ENCODE measurements at regions not wholly inside any gene's neighbourhood (a gene's known extent, or its start where the extent isn't known, plus 50 kb on each side); places are given as distances from the start of the nearest gene placed in this dataset.

DNA sequence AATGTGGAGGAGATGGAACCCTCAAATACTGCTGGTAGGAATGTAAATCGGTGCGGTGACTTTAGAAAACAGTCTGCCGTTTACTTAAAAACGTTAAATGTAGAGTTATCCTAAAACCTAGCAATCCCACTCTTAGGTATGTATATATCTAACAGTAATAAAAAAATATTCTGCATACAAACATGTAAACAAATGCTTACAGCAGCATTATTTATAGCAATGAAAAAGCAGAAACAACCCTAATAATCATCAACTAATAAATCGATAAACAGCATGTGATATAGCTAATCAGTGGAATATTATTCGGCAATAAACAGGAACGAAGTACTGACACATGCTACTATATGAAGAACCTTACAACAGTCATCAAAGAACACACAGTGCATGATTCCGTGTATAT lies 144.7 kb downstream of the CNTN3 start:
- TF ChIP-seq POLR2AphosphoS5 (IDR thresholded peaks at IDR 0.05; ENCODE audit: low read depth, low read length) (no peak), FOXP2 (optimal IDR thresholded peaks at IDR 0.05; ENCODE audit: borderline replicate concordance, extremely low read depth, extremely low read length, insufficient read depth) (no peak), SIN3A (IDR thresholded peaks at IDR 0.05; ENCODE audit: borderline replicate concordance, insufficient read depth, low read length) (no peak), TAF1 (IDR thresholded peaks at IDR 0.05; ENCODE audit: borderline replicate concordance, insufficient read depth, low read length) (no peak)
- TF ChIP-seq, protein P1, sequence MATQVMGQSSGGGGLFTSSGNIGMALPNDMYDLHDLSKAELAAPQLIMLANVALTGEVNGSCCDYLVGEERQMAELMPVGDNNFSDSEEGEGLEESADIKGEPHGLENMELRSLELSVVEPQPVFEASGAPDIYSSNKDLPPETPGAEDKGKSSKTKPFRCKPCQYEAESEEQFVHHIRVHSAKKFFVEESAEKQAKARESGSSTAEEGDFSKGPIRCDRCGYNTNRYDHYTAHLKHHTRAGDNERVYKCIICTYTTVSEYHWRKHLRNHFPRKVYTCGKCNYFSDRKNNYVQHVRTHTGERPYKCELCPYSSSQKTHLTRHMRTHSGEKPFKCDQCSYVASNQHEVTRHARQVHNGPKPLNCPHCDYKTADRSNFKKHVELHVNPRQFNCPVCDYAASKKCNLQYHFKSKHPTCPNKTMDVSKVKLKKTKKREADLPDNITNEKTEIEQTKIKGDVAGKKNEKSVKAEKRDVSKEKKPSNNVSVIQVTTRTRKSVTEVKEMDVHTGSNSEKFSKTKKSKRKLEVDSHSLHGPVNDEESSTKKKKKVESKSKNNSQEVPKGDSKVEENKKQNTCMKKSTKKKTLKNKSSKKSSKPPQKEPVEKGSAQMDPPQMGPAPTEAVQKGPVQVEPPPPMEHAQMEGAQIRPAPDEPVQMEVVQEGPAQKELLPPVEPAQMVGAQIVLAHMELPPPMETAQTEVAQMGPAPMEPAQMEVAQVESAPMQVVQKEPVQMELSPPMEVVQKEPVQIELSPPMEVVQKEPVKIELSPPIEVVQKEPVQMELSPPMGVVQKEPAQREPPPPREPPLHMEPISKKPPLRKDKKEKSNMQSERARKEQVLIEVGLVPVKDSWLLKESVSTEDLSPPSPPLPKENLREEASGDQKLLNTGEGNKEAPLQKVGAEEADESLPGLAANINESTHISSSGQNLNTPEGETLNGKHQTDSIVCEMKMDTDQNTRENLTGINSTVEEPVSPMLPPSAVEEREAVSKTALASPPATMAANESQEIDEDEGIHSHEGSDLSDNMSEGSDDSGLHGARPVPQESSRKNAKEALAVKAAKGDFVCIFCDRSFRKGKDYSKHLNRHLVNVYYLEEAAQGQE (IDR thresholded peaks at IDR 0.05; ENCODE audit: insufficient read depth in 1 of 2, low read depth in 2 of 2, low read length in 2 of 2) = no peak

DNA sequence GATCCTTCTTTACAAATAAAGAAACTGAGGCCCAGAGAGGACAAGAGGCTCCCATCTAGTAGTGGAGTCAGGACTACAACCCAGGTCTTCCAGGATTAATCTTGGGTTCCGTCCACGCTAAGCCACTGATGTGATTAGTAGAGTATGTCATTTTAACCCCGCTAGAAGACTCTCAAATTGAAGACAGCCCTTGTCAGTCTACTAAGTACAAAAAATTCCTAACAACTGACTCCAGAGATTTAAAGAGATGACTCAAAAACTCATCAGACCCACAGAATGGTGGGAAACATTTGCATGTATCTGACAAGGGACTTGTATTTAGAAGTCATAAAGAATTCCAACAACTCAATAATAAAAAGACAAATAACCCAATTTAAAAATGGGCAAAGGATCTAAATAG lies 145.3 kb downstream of the CNTN3 start:
- TF ChIP-seq FOXP2 (optimal IDR thresholded peaks at IDR 0.05; ENCODE audit: borderline replicate concordance, extremely low read depth, extremely low read length, insufficient read depth) = no peak
- no peak for TF ChIP-seq SIN3A (IDR thresholded peaks at IDR 0.05; ENCODE audit: borderline replicate concordance, insufficient read depth, low read length)
- TF ChIP-seq, protein P1 (IDR thresholded peaks at IDR 0.05; ENCODE audit: insufficient read depth in 1 of 2, low read depth in 2 of 2, low read length in 2 of 2) = no peak
- no peak for TF ChIP-seq TAF1 (IDR thresholded peaks at IDR 0.05; ENCODE audit: borderline replicate concordance, insufficient read depth, low read length)

DNA sequence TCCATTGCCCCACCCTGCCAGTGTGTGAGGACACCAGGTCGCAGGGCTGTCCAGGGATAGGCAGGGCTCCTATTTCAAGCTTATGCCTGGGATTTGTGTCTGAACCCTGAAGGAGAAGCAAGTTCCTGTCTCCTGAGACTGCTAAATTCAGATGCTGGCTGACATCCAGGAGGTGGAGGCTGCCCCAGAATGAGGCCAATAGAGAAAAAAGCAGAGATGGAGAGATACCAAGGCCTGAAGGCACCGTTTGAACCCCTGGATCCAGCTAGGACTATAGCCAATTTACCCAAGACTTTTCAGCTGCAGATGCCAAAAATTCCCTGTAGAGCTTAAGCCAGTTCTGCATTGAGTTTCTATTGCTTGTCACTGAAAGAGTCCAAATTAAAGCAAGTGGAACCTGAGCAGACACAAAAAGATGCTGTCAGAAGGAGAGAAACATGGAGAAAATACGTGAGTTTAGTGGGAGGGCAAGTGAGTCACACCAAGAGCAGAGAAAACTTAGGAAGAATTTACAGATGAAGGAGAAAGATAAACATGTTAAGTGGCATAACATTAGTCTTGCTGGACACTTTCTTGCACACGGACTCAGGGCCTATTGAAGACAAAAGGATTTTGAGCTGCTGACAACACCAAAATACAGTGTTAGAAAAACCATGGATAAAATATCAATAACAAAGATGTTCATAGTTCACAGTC lies 148.6 kb downstream of the CNTN3 start:
- no peak for TF ChIP-seq SIN3A (IDR thresholded peaks at IDR 0.05; ENCODE audit: borderline replicate concordance, insufficient read depth, low read length)
- TF ChIP-seq, protein P1 (IDR thresholded peaks at IDR 0.05; ENCODE audit: insufficient read depth in 1 of 2, low read depth in 2 of 2, low read length in 2 of 2) = no peak
- TF ChIP-seq FOXP2 (optimal IDR thresholded peaks at IDR 0.05; ENCODE audit: borderline replicate concordance, extremely low read depth, extremely low read length, insufficient read depth) = no peak
- no peak for TF ChIP-seq TAF1 (IDR thresholded peaks at IDR 0.05; ENCODE audit: borderline replicate concordance, insufficient read depth, low read length)
- TF ChIP-seq POLR2AphosphoS5 (IDR thresholded peaks at IDR 0.05; ENCODE audit: low read depth, low read length) = no peak

DNA sequence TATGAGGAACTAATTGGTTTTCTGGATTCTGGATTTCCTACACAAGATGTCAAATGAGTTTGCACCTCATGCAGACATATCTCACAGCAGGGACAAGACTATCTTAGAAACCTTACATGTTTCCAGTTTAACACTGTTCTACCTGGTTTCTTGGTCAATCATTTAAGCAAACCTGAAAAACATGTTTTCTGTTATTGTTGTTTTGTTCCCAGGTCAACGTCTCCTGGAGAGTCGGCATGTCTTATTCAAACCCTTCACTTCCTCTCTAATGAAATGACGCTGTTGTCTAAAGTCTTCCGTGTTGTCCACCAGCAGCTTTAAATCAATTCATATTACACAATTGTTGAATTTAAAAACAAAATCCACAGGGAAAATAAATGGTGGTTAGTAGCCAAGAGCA lies 150.9 kb downstream of the CNTN3 start:
- no peak for TF ChIP-seq TAF1 (IDR thresholded peaks at IDR 0.05; ENCODE audit: borderline replicate concordance, insufficient read depth, low read length)
- TF ChIP-seq, protein P1 (IDR thresholded peaks at IDR 0.05; ENCODE audit: insufficient read depth in 1 of 2, low read depth in 2 of 2, low read length in 2 of 2) = no peak
- TF ChIP-seq SIN3A (IDR thresholded peaks at IDR 0.05; ENCODE audit: borderline replicate concordance, insufficient read depth, low read length) = no peak
- no peak for TF ChIP-seq POLR2AphosphoS5 (IDR thresholded peaks at IDR 0.05; ENCODE audit: low read depth, low read length)
- no peak for TF ChIP-seq FOXP2 (optimal IDR thresholded peaks at IDR 0.05; ENCODE audit: borderline replicate concordance, extremely low read depth, extremely low read length, insufficient read depth)

Data from PFSK-1 (cell line).